SK-N-SH treated with all-trans-retinoic acid at 6 μM for 48 hours (cell line): ENCODE measurements at regions not wholly inside any gene's neighbourhood (a gene's known extent, or its start where the extent isn't known, plus 50 kb on each side); places are given as distances from the start of the nearest gene placed in this dataset.

Experiments used
- ATAC-seq: fragments of 200-7000 bp; cut with Tn5 transposase; 3 replicates; pipeline ENCODE4 v1.9.1; 2020; ENCODE audit warnings: mild to moderate bottlenecking, moderate library complexity
- ARNTL ChIP-seq: fragments of 450-650 bp; formaldehyde crosslinking; IDR thresholded peaks from 2 replicates; pipeline ENCODE4 v1.5.0; 2020; ENCODE audit warnings: low read depth, mild to moderate bottlenecking, moderate library complexity, borderline replicate concordance
- CREB5 ChIP-seq: fragments of 250-450 bp; sonication (Bioruptor Pico); IDR thresholded peaks from 2 replicates; pipeline ENCODE4 v1.5.1; 2020; ENCODE audit warnings: low read depth, mild to moderate bottlenecking, moderate library complexity
- CSDC2 ChIP-seq: fragments of 250-450 bp; sonication (Bioruptor Pico); IDR thresholded peaks from 2 replicates; pipeline ENCODE4 v1.5.0; 2020; ENCODE audit warnings: mild to moderate bottlenecking, moderate library complexity
- CSRNP3 ChIP-seq: fragments of 250-450 bp; sonication (Bioruptor Pico); IDR thresholded peaks from 2 replicates; pipeline ENCODE4 v1.5.1; 2021; ENCODE audit warnings: mild to moderate bottlenecking, moderate library complexity
- ESRRG ChIP-seq: fragments of 250-450 bp; sonication (Bioruptor Pico); IDR thresholded peaks from 2 replicates; pipeline ENCODE4 v1.6.1; 2021; ENCODE audit warnings: mild to moderate bottlenecking
- GLIS3 ChIP-seq: fragments of 250-450 bp; sonication (Bioruptor Pico); IDR thresholded peaks from 2 replicates; pipeline ENCODE4 v1.5.0; 2020; ENCODE audit warnings: mild to moderate bottlenecking, moderate library complexity
- ISL1 ChIP-seq: fragments of 250-450 bp; sonication (Bioruptor Pico); IDR thresholded peaks from 2 replicates; pipeline ENCODE4 v2.1.2; 2022; ENCODE audit warnings: mild to moderate bottlenecking, moderate library complexity
- OSR1 ChIP-seq: fragments of 250-450 bp; sonication (Bioruptor Pico); IDR thresholded peaks from 2 replicates; pipeline ENCODE4 v1.8.0; 2022; ENCODE audit warnings: moderate library complexity, mild to moderate bottlenecking, inconsistent platforms
- PATZ1 ChIP-seq: fragments of 250-450 bp; sonication (Bioruptor Pico); IDR thresholded peaks from 2 replicates; pipeline ENCODE4 v1.8.0; 2020; ENCODE audit warnings: mild to moderate bottlenecking, moderate library complexity, borderline replicate concordance
- POU6F1 ChIP-seq: fragments of 250-450 bp; sonication (Bioruptor Pico); IDR thresholded peaks from 2 replicates; pipeline ENCODE4 v1.8.0; 2021; ENCODE audit warnings: low read depth, mild to moderate bottlenecking, moderate library complexity, borderline replicate concordance
- PPARA ChIP-seq: fragments of 250-450 bp; sonication (Bioruptor Pico); IDR thresholded peaks from 2 replicates; pipeline ENCODE4 v1.5.0; 2020; ENCODE audit warnings: mild to moderate bottlenecking, borderline replicate concordance
- RARB ChIP-seq: fragments of 250-450 bp; sonication (Bioruptor Pico); IDR thresholded peaks from 2 replicates; pipeline ENCODE4 v1.8.0; 2021; ENCODE audit warnings: mild to moderate bottlenecking, moderate library complexity
- SNAI2 ChIP-seq: fragments of 250-450 bp; sonication (Bioruptor Pico); IDR thresholded peaks from 2 replicates; pipeline ENCODE4 v1.5.0; 2020; ENCODE audit warnings: mild to moderate bottlenecking, moderate library complexity
- TOX ChIP-seq: fragments of 250-450 bp; sonication (Bioruptor Pico); IDR thresholded peaks from 2 replicates; pipeline ENCODE4 v1.8.0; 2021; ENCODE audit warnings: mild to moderate bottlenecking, moderate library complexity, borderline replicate concordance
- TSHZ2 ChIP-seq: fragments of 250-450 bp; sonication (Bioruptor Pico); IDR thresholded peaks from 2 replicates; pipeline ENCODE4 v1.5.0; 2020; ENCODE audit warnings: mild to moderate bottlenecking, moderate library complexity
- ZC3H10 ChIP-seq: fragments of 250-450 bp; sonication (Bioruptor Pico); IDR thresholded peaks from 2 replicates; pipeline ENCODE4 v1.5.1; 2021; ENCODE audit warnings: mild to moderate bottlenecking, moderate library complexity
- ZFP3 ChIP-seq: fragments of 250-450 bp; sonication (Bioruptor Pico); IDR thresholded peaks from 2 replicates; pipeline ENCODE4 v1.5.0; 2020; ENCODE audit warnings: mild to moderate bottlenecking, moderate library complexity
- ZFP30 ChIP-seq: fragments of 450-650 bp; formaldehyde crosslinking; IDR thresholded peaks from 2 replicates; pipeline ENCODE4 v1.5.0; 2022; ENCODE audit warnings: mild to moderate bottlenecking, moderate library complexity
- ZNF70 ChIP-seq: fragments of 450-650 bp; formaldehyde crosslinking; IDR thresholded peaks from 2 replicates; pipeline ENCODE4 v1.5.0; 2020; ENCODE audit warnings: mild to moderate bottlenecking, moderate library complexity
- ZNF8 ChIP-seq: fragments of 450-650 bp; formaldehyde crosslinking; IDR thresholded peaks from 2 replicates; pipeline ENCODE4 v1.5.0; 2020; ENCODE audit warnings: mild to moderate bottlenecking, moderate library complexity

- no peak for TF ChIP-seq ZC3H10 (CRISPR knock-in tag)
- no peak for TF ChIP-seq POU6F1 (CRISPR knock-in tag)
- no peak for TF ChIP-seq ZNF8 (CRISPR knock-in tag)
- TF ChIP-seq ZNF70 (CRISPR knock-in tag) = no peak
- TF ChIP-seq CREB5 (CRISPR knock-in tag) = no peak
- no peak for TF ChIP-seq TOX (CRISPR knock-in tag)
- no peak for TF ChIP-seq SNAI2
- no peak for TF ChIP-seq PATZ1
- no peak for TF ChIP-seq OSR1
- TF ChIP-seq ISL1 (CRISPR knock-in tag) = no peak
- TF ChIP-seq TSHZ2 (CRISPR knock-in tag) = no peak
- TF ChIP-seq GLIS3 (CRISPR knock-in tag) = no peak
- no peak for TF ChIP-seq RARB (CRISPR knock-in tag)
- no peak for TF ChIP-seq ARNTL (CRISPR knock-in tag)
- TF ChIP-seq ESRRG (CRISPR knock-in tag) = no peak
- no peak for TF ChIP-seq PPARA
- no peak for ATAC-seq
Measured at GRCh38 chr1:106879538-106879937, 176.9 kb upstream of the PRMT6 start.

GRCh38 chr1:106880226-106880625 is 176.2 kb upstream of the PRMT6 start:
- ATAC-seq = no peak
- TF ChIP-seq POU6F1 (CRISPR knock-in tag) = no peak
- no peak for TF ChIP-seq ARNTL (CRISPR knock-in tag)
- no peak for TF ChIP-seq CSDC2
- no peak for TF ChIP-seq CREB5 (CRISPR knock-in tag)
- TF ChIP-seq GLIS3 (CRISPR knock-in tag) = no peak
- TF ChIP-seq ZNF8 (CRISPR knock-in tag) = no peak
- TF ChIP-seq ESRRG (CRISPR knock-in tag) = no peak
- TF ChIP-seq TSHZ2 (CRISPR knock-in tag) = no peak
- TF ChIP-seq PATZ1 = no peak
- TF ChIP-seq ZFP3 (CRISPR knock-in tag) = no peak
- no peak for TF ChIP-seq SNAI2
- no peak for TF ChIP-seq RARB (CRISPR knock-in tag)
- no peak for TF ChIP-seq TOX (CRISPR knock-in tag)
- TF ChIP-seq CSRNP3 = no peak
- no peak for TF ChIP-seq ZFP30 (CRISPR knock-in tag)
- no peak for TF ChIP-seq ISL1 (CRISPR knock-in tag)
